ENCODE measurements at regions not wholly inside any gene's neighbourhood (a gene's known extent, or its start where the extent isn't known, plus 50 kb on each side); places are given as distances from the start of the nearest gene placed in this dataset.
A peak's percentile ranks its signal among the peaks of the same experiment; 100 is the strongest.

DNA sequence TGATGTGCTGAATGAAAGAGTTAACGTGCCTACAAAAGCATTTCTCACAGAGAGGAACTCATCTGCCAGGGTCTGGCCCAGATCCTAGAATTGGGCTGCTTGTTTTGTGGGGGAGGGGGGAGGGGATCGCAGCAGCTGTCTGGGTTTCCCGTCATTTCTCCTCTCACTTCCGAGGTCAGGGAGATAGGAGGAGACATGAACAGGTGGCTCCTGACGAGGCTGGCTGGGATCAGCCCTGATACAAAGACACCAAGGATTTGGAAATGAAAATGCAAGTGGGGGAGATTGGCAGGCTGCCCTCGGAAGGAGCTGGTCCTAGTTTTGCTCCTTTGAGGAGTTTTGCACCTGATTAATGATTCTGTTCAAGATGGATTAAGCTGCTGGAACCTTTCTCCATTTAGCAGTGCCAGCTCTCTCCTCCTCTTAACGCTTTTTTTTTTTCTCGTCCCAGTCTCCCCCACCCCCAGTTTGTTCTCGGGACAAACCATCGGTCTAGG lies 86.8 kb upstream of the KMT2C start:
- intact Hi-C loops (cut with micrococcal nuclease): no loop called here
- ChIA-PET CTCF (interaction anchor here (0.6 to 0.9 kb wide), 2 partner anchors 30 to 156 kb away, joined by 3 read pairs; no protein-coding TSS in a partner anchor), POLR2A (no interaction called here)
- no peaks in the 10 kb centered on the region for H3K9me3 Mint-ChIP-seq (ENCODE audit: unreplicated experiment)
- DNase-seq (ENCODE audit: unreplicated experiment): no peak
- no TSS peak for BruUV-seq (replicated peaks)
- H3K27me3 Mint-ChIP-seq (ENCODE audit: insufficient read depth, unreplicated experiment): no peaks in the 10 kb centered on the region
- no peaks in the 10 kb centered on the region for H3K36me3 Mint-ChIP-seq (ENCODE audit: insufficient read depth, unreplicated experiment)
- no peaks in the 10 kb centered on the region for H3K4me1 Mint-ChIP-seq (ENCODE audit: insufficient read depth, unreplicated experiment)
- no peak overlapping the region for H3K27ac Mint-ChIP-seq (ENCODE audit: low read depth, unreplicated experiment)
- TF ChIP-seq, protein P1, sequence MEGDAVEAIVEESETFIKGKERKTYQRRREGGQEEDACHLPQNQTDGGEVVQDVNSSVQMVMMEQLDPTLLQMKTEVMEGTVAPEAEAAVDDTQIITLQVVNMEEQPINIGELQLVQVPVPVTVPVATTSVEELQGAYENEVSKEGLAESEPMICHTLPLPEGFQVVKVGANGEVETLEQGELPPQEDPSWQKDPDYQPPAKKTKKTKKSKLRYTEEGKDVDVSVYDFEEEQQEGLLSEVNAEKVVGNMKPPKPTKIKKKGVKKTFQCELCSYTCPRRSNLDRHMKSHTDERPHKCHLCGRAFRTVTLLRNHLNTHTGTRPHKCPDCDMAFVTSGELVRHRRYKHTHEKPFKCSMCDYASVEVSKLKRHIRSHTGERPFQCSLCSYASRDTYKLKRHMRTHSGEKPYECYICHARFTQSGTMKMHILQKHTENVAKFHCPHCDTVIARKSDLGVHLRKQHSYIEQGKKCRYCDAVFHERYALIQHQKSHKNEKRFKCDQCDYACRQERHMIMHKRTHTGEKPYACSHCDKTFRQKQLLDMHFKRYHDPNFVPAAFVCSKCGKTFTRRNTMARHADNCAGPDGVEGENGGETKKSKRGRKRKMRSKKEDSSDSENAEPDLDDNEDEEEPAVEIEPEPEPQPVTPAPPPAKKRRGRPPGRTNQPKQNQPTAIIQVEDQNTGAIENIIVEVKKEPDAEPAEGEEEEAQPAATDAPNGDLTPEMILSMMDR (IDR thresholded peaks at IDR 0.05; ENCODE audit: unreplicated experiment): no peak
- no peak overlapping the region for H3K4me3 Mint-ChIP-seq (ENCODE audit: unreplicated experiment)

DNA sequence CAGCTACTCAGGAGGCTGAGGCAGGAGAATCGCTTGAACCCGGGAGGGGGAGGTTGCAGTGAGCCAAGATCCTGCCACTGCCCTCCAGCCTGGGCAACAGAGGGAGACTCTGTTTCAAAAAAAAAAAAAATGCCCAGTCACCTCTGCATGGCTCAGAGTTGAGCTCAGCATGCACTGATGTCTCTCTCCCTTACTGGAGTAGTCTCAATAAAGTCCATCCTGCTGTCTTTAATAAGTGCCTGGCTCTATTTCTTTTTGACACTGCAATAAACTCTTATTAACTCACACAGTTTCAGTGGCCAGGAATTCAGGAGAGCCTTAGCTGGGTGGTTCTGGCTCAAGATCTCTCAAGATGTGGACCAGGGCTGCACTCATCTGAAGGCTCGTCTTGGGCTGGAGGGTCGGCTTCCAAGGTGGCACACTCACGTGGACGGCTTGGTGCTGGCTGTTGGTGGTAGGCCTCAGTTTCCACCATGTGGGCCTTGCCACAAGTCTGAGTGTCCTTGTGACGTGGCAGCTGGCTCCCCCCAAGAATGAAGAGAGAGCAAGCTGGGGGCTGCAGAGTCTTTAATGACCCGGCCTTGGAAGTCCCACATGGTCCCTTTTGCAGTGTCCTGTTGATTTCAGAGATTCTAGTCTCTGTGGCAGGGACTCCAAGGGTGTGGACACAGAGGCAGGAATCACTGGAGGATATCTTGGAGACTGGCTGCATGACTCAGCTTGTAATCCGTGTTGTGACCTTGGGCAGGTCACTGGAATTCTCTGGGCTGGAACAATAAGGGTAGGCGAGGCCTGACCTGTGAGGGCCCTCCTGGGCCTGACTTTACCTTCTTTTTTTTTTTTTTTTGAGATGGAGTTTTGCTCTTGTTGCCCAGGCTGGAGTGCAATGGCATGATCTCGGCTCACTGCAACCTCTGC lies 85.9 kb upstream of the KMT2C start:
- no peaks in the 10 kb centered on the region for H3K36me3 Mint-ChIP-seq (ENCODE audit: insufficient read depth, unreplicated experiment)
- no peak overlapping the region for H3K27ac Mint-ChIP-seq (ENCODE audit: low read depth, unreplicated experiment)
- TF ChIP-seq, protein P1 (IDR thresholded peaks at IDR 0.05; ENCODE audit: unreplicated experiment): no peak
- no peaks in the 10 kb centered on the region for H3K9me3 Mint-ChIP-seq (ENCODE audit: unreplicated experiment)
- BruUV-seq (replicated peaks): no TSS peak
- no peaks in the 10 kb centered on the region for H3K4me1 Mint-ChIP-seq (ENCODE audit: insufficient read depth, unreplicated experiment)
- H3K27me3 Mint-ChIP-seq (ENCODE audit: insufficient read depth, unreplicated experiment): no peaks in the 10 kb centered on the region
- intact Hi-C loops (cut with micrococcal nuclease): no loop called here
- no peak overlapping the region for H3K4me3 Mint-ChIP-seq (ENCODE audit: unreplicated experiment)
- DNase-seq (ENCODE audit: unreplicated experiment): peak; percentile 30
- ChIA-PET POLR2A (no interaction called here), CTCF (interaction anchor here (0.6 kb wide), 2 partner anchors 54 to 190 kb away, joined by 3 to 6 read pairs; no protein-coding TSS in a partner anchor)

DNA sequence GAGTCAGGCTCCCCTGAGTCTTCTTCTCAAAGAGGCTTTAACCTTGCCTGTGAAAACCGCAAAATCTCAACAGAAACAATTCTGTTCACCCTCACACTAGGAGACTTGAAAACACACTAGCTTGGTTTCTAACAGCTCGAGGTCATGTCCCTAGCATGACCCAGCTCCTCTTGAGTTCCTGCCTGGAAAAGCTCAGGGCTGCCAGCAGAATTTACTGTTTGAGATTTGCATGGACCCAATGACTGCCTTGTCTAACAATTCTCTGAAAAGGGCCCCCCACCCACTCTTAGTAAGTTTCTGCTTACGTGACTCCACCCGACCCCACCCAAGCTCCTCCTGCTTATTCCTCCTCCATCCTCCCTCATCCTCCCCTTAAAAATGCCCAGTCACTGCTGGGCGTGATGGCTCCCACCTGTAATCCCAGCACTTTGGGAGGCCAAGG lies 85.1 kb upstream of the KMT2C start:
- H3K27ac Mint-ChIP-seq (ENCODE audit: low read depth, unreplicated experiment): no peak overlapping the region
- ChIA-PET CTCF (interaction anchor here (0.6 kb wide), 2 partner anchors 21 to 54 kb away, joined by 3 read pairs; no protein-coding TSS in a partner anchor), POLR2A (no interaction called here)
- H3K36me3 Mint-ChIP-seq (ENCODE audit: insufficient read depth, unreplicated experiment): no peaks in the 10 kb centered on the region
- no peaks in the 10 kb centered on the region for H3K4me1 Mint-ChIP-seq (ENCODE audit: insufficient read depth, unreplicated experiment)
- intact Hi-C loops (cut with micrococcal nuclease): no loop called here
- H3K9me3 Mint-ChIP-seq (ENCODE audit: unreplicated experiment): no peaks in the 10 kb centered on the region
- TF ChIP-seq, protein P1 (IDR thresholded peaks at IDR 0.05; ENCODE audit: unreplicated experiment): no peak
- BruUV-seq (replicated peaks): no TSS peak
- H3K4me3 Mint-ChIP-seq (ENCODE audit: unreplicated experiment): no peak overlapping the region
- no peaks in the 10 kb centered on the region for H3K27me3 Mint-ChIP-seq (ENCODE audit: insufficient read depth, unreplicated experiment)
- DNase-seq (ENCODE audit: unreplicated experiment): no peak

DNA sequence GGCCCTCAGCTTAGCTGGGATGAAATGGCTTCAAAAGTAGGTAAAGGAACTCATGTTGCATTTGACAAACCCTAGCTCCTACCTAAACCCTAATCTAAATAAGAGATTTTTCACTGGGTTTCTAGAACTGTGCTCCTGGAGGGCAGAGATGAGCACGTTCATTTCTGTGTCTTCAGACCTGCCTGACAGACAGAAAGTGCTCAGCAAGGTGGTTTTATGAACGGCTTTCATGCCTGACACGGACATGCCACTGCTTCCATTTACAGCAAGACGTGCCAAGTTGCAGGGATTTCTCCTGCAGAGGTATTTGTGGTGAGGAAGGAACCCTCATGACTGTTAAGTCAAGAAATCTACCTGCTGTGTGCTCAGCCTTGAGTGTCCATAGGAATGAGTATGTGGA lies 83.5 kb upstream of the KMT2C start:
- no peaks in the 10 kb centered on the region for H3K36me3 Mint-ChIP-seq (ENCODE audit: insufficient read depth, unreplicated experiment)
- H3K9me3 Mint-ChIP-seq (ENCODE audit: unreplicated experiment): no peaks in the 10 kb centered on the region
- DNase-seq (ENCODE audit: unreplicated experiment): no peak
- intact Hi-C loops (cut with micrococcal nuclease): no loop called here
- H3K27ac Mint-ChIP-seq (ENCODE audit: low read depth, unreplicated experiment): no peak overlapping the region
- no peaks in the 10 kb centered on the region for H3K27me3 Mint-ChIP-seq (ENCODE audit: insufficient read depth, unreplicated experiment)
- no peaks in the 10 kb centered on the region for H3K4me1 Mint-ChIP-seq (ENCODE audit: insufficient read depth, unreplicated experiment)
- TF ChIP-seq, protein P1 (IDR thresholded peaks at IDR 0.05; ENCODE audit: unreplicated experiment): no peak
- POLR2A ChIA-PET: interaction anchor here (0.6 kb wide), 1 partner anchor 456 kb away, joined by 3 read pairs; no protein-coding TSS in a partner anchor
- CTCF ChIA-PET: interaction anchor here (0.6 kb wide), 1 partner anchor 1366 kb away, joined by 3 read pairs; no protein-coding TSS in a partner anchor
- no peak overlapping the region for H3K4me3 Mint-ChIP-seq (ENCODE audit: unreplicated experiment)
- BruUV-seq (replicated peaks): no TSS peak
